OCI-LY7 (cell line): ENCODE measurements at regions not wholly inside any gene's neighbourhood (a gene's known extent, or its start where the extent isn't known, plus 50 kb on each side); places are given as distances from the start of the nearest gene placed in this dataset.

Experiments used
- EZH2phosphoT487 ChIP-seq: fragments of 200-600 bp; sonication (generic); IDR thresholded peaks from 2 replicates; pipeline ENCODE4 v1.6.1; 2018; ENCODE audit warnings: low read depth, borderline replicate concordance, mild to moderate bottlenecking, mixed run types, antibody characterized with exemption, low read length, moderate library complexity, mixed read lengths
- TF ChIP-seq, protein P1 (sequence below): fragments of 200-600 bp; sonication (generic); conservative IDR thresholded peaks from 2 replicates; pipeline ENCODE4 v1.5.1; 2014; ENCODE audit warnings: mild to moderate bottlenecking, antibody characterized with exemption, low read length, moderate library complexity, mixed read lengths

DNA sequence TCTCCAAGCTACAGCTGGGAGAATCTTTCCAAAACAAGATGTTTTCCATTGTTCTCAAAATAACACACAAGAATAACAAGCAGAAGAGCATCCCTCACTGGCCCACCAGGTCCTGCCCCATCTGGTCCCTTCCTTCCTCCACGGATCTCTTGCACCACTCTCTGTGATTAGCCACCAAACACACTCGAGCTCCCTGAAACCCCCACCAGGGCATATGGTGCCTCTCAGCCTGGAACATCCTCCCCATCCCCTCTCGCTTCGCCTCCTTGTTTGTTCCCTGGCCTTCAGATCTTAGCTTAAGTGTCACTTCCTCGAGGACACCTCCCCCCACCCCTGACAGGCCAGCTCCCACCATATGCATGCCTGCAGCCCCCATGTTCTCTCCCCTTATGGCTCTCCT lies 496.6 kb upstream of the PROK2 start:
- no peak for TF ChIP-seq EZH2phosphoT487
- TF ChIP-seq, protein P1, sequence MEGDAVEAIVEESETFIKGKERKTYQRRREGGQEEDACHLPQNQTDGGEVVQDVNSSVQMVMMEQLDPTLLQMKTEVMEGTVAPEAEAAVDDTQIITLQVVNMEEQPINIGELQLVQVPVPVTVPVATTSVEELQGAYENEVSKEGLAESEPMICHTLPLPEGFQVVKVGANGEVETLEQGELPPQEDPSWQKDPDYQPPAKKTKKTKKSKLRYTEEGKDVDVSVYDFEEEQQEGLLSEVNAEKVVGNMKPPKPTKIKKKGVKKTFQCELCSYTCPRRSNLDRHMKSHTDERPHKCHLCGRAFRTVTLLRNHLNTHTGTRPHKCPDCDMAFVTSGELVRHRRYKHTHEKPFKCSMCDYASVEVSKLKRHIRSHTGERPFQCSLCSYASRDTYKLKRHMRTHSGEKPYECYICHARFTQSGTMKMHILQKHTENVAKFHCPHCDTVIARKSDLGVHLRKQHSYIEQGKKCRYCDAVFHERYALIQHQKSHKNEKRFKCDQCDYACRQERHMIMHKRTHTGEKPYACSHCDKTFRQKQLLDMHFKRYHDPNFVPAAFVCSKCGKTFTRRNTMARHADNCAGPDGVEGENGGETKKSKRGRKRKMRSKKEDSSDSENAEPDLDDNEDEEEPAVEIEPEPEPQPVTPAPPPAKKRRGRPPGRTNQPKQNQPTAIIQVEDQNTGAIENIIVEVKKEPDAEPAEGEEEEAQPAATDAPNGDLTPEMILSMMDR = no peak
